GM21360 (cell line): ENCODE measurements at regions not wholly inside any gene's neighbourhood (a gene's known extent, or its start where the extent isn't known, plus 50 kb on each side); places are given as distances from the start of the nearest gene placed in this dataset.
"Not testable (repeated sequence)": the region's sequence is repeated elsewhere in the genome, so short reads cannot be mapped to it uniquely, and the experiment has no call there.

ENCODE experiments used
- ATAC-seq: cut with Tn5 transposase; IDR thresholded peaks from one replicate; pipeline ENCODE4 v1.9.1; 2021; ENCODE audit warnings: mild to moderate bottlenecking, moderate library complexity; ENCODE audit not compliant: unreplicated experiment

- ATAC-seq, result not testable (repeated sequence)
Measured at GRCh38 chr1:120657804-120658203, 65.9 kb upstream of the NBPF26 start.

GRCh38 chr1:120658622-120659021, 65.1 kb upstream of the NBPF26 start:
- not testable (repeated sequence) for ATAC-seq

GRCh38 chr1:120659133-120659532, 64.6 kb upstream of the NBPF26 start:
- not testable (repeated sequence) for ATAC-seq

- ATAC-seq, result not testable (repeated sequence)
Measured at GRCh38 chr1:120664376-120665249, 59.1 kb upstream of the NBPF26 start.

- ATAC-seq, result not testable (repeated sequence)
Measured at GRCh38 chr1:120665250-120665577, 58.5 kb upstream of the NBPF26 start.

GRCh38 chr1:120668187-120668586, 55.6 kb upstream of the NBPF26 start:
- ATAC-seq, result not testable (repeated sequence)
